ENCODE measurements at regions not wholly inside any gene's neighbourhood (a gene's known extent, or its start where the extent isn't known, plus 50 kb on each side); places are given as distances from the start of the nearest gene placed in this dataset.

DNA sequence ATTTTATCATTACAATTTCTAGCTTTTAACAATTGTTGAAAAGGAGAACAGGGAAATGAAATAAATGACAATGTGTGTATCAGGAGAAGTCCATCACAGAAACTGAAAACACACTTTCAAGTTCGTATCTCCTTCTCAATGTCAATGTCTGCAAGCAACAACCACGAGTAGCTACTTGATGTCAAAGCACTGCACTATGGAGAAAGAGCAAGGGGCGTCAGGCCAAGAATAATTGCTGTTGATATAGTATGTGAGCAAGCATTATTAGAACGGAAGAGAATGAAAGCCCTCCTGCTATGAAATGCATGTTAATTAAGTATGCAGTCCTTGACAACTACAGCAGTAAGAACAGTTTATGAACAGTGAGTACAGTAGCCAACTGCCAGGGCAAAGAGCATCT lies 1250.1 kb downstream of the ZPLD1 start:
- CTCF ChIA-PET, result interaction anchor here (0.6 kb wide), 1 partner anchor 29 kb away, joined by 3 read pairs; no protein-coding TSS in a partner anchor
- no peaks in the 10 kb centered on the region for H3K4me1 Mint-ChIP-seq
- H3K9me3 Mint-ChIP-seq, result peaks cover 3% of the 10 kb centered on the region
- no peak overlapping the region for H3K4me3 Mint-ChIP-seq
- no peaks in the 10 kb centered on the region for H3K36me3 Mint-ChIP-seq
- no peak overlapping the region for H3K27ac Mint-ChIP-seq
- no peak for DNase-seq
- H3K27me3 Mint-ChIP-seq, result no peaks in the 10 kb centered on the region

DNA sequence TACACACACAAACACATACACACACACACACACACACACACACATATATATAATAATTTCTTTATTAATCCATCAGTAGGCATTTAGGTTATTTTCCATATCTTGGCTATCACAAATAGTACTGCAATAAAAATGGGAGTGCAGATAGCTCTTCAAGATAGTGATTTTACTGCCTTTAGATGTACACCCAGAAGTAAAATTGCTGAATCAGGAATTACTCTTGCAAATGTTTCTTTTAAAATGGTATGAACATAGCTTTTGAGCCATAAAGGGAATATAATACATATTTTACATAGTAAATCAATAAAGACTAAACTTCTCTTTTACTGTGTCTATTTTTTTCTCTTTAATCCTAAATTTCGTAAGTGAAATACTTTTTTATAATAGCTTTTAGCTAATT lies 1251.1 kb downstream of the ZPLD1 start:
- CTCF ChIA-PET, result no interaction called here
- Mint-ChIP-seq H3K4me1 (no peaks in the 10 kb centered on the region), H3K27me3 (no peaks in the 10 kb centered on the region), H3K27ac (no peak overlapping the region), H3K36me3 (no peaks in the 10 kb centered on the region), H3K9me3 (peaks cover 3% of the 10 kb centered on the region), H3K4me3 (no peak overlapping the region)
- no peak for DNase-seq

DNA sequence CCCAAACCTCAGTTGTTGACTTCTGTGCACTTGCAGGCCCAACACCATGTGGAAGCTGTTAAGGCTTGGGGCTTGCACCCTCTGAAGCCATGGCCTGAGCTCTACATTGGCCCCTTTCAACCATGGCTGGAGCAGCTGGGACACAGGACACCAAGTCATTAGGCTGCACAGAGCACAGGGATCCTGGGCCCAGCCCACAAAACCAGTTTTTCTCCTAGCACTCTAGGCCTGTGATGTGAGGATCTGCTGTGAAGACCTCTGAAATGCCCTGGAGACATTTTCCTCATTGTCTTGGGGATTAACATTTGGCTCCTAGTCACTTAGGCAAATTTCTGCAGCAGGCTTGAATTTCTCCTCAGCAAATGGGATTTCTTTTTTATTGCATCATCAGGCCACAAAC lies 1255.7 kb downstream of the ZPLD1 start:
- no peaks in the 10 kb centered on the region for H3K36me3 Mint-ChIP-seq
- no peaks in the 10 kb centered on the region for H3K27me3 Mint-ChIP-seq
- CTCF ChIA-PET, result no interaction called here
- H3K27ac Mint-ChIP-seq, result no peak overlapping the region
- peaks cover 13% of the 10 kb centered on the region for H3K9me3 Mint-ChIP-seq
- H3K4me1 Mint-ChIP-seq, result no peaks in the 10 kb centered on the region
- DNase-seq, result no peak
- no peak overlapping the region for H3K4me3 Mint-ChIP-seq

DNA sequence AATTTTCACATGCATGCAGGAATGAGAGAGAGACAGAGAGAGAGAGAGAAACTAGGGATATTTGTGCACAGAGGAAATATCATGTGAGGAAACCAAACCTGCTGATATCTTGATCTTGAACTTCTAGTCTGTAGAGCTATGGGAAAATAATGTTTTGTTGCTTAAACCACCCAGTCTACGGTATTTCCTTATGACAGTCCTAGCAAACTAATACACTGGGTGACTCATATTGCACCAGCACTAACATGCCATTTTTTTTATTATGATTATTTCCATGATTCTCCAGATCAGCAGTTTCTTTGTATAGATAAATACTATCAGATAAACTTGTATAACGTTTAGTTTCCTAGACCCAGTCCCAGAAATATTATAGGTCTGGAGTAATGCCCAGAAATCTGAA lies 1259.0 kb downstream of the ZPLD1 start:
- Mint-ChIP-seq H3K36me3 (no peaks in the 10 kb centered on the region), H3K27ac (no peak overlapping the region), H3K4me3 (no peak overlapping the region), H3K9me3 (peaks cover 13% of the 10 kb centered on the region), H3K27me3 (no peaks in the 10 kb centered on the region), H3K4me1 (no peaks in the 10 kb centered on the region)
- DNase-seq, result no peak
- CTCF ChIA-PET, result no interaction called here

DNA sequence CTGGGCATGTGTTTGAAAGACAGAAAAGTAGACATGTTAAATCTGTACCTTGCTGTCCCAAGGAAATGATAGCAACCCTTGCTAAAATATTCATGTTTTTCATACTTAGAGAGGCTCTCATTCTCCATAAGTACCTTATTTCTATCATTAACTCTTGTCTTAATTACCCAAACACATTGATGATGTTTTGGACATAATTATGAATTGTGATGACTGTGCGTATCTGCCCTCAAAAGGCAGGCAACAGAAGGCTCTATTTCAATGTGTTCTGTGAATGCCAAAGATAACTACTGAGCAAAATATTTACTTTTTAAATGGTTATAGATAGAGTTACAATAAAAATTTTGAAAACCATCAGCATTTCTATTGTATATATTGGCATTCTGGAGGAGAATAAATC lies 1263.8 kb downstream of the ZPLD1 start:
- Mint-ChIP-seq H3K4me1 (no peaks in the 10 kb centered on the region), H3K9me3 (no peaks in the 10 kb centered on the region), H3K27me3 (no peaks in the 10 kb centered on the region), H3K27ac (no peak overlapping the region), H3K4me3 (no peak overlapping the region), H3K36me3 (no peaks in the 10 kb centered on the region)
- no peak for DNase-seq
- CTCF ChIA-PET, result no interaction called here

DNA sequence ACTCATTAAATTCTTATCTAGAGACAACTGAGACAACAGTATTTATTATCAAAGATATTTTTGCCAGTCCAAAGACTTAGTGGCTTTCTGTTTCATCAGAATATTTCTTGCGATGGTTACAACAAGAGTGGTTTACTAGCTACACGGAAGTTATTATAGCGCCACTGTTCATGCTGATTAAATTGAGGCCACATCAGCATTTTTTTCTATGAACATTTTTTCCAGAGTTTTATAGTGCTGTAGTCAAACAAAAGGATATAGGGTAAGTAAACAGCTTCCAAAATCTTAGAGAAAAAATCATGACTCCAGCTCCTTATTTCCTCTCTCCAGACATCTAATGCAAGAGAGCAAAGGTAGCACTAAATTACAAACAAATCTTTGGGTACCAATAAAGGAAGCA lies 1264.4 kb downstream of the ZPLD1 start:
- Mint-ChIP-seq H3K4me1 (no peaks in the 10 kb centered on the region), H3K36me3 (no peaks in the 10 kb centered on the region), H3K27me3 (no peaks in the 10 kb centered on the region), H3K27ac (no peak overlapping the region), H3K9me3 (no peaks in the 10 kb centered on the region), H3K4me3 (no peak overlapping the region)
- CTCF ChIA-PET, result interaction anchor here (0.6 kb wide), 1 partner anchor 11 kb away, joined by 3 read pairs; no protein-coding TSS in a partner anchor
- no peak for DNase-seq

DNA sequence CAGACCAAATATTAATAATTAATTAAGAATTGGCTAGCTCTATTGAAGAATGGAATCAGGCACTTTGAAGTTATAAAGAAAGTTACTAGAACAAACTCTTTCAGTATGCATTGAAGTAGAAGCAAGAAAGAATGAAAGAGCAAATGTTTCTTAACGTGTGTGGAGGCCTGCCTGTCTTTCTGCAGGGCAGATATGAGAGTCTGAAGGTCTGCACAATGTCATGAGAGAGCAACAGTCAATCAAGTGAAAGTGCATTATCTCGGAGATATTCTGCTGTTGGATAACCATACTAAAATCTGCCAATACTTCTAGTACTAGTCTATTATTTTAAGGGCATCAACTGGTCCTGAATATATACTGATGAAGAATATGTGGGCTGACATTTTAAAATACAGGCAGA lies 1270.8 kb downstream of the ZPLD1 start:
- H3K4me1 Mint-ChIP-seq, result no peaks in the 10 kb centered on the region
- H3K4me3 Mint-ChIP-seq, result no peak overlapping the region
- CTCF ChIA-PET, result no interaction called here
- no peak overlapping the region for H3K27ac Mint-ChIP-seq
- H3K9me3 Mint-ChIP-seq, result no peaks in the 10 kb centered on the region
- no peak for DNase-seq
- no peaks in the 10 kb centered on the region for H3K36me3 Mint-ChIP-seq
- H3K27me3 Mint-ChIP-seq, result no peaks in the 10 kb centered on the region

DNA sequence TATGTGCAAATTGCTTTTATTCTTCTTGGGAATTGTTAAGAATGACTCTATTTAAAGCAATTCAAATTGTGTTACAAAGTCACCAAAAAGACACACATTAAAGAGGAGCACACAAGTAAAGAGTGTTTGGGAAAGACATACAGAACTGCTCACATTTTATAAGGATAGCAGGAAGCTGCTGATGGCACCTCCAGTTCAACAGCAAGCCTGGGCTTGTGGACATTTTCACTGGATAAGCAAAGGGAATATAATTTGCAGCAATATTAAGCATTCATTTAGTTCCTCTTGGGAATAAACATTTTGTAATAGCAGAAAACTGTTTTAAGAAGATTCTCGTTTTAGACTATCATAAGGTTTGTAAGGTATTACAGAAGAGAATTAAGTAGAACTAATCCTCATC lies 1271.9 kb downstream of the ZPLD1 start:
- H3K4me3 Mint-ChIP-seq, result no peak overlapping the region
- no peaks in the 10 kb centered on the region for H3K9me3 Mint-ChIP-seq
- H3K4me1 Mint-ChIP-seq, result no peaks in the 10 kb centered on the region
- no peak overlapping the region for H3K27ac Mint-ChIP-seq
- no peaks in the 10 kb centered on the region for H3K36me3 Mint-ChIP-seq
- DNase-seq, result no peak
- H3K27me3 Mint-ChIP-seq, result no peaks in the 10 kb centered on the region
- CTCF ChIA-PET, result no interaction called here

DNA sequence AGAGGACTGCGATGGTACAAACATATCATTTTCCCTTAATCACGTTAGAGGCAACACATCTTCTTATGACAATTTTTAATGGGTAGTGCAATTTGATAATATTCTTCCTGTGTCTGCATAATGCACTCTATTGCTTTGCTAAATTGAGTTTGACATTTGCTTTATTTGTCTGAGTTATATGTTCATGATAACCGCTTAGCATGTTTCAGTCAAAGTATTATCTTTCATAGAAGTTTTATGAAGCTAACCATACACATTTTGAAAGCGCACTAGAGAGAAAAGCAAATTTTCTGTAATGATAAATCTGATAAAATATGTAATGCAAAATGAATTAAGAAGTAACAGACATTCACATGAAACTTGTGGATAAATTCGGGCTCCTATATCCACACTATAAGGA lies 1276.9 kb downstream of the ZPLD1 start:
- CTCF ChIA-PET, result no interaction called here
- no peak for DNase-seq
- Mint-ChIP-seq H3K27me3 (no peaks in the 10 kb centered on the region), H3K4me3 (no peak overlapping the region), H3K36me3 (no peaks in the 10 kb centered on the region), H3K27ac (no peak overlapping the region), H3K9me3 (no peaks in the 10 kb centered on the region), H3K4me1 (no peaks in the 10 kb centered on the region)

DNA sequence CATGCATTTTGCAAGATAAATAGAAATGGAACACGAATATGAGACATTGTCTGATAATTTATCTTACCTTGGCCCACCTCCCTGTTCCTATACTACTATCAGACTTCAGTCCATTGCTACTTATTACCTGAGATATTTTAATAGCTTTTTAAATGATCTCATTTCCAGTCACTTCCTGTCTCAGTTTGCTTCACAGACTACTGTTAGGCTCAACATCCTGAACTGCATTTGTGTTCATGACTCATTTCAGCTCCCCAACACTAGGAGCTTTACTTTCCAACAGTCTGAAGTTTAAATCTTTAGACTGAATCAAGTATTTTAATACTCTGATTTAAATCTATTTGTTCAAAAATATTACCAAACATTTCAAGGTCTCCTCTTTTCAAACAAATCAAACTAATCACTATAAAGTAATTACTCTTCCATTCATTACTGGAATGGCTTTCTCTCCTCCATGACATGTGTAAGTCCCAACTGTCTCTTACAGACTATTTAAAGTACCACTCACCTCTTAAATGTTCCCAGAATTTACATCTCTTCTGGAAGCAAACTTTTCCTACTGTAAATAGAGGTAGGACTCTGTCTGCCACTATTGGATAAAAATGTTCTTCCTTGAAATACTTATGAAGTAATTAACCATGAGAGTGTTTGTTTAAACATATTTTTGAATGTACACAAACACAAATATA lies 1277.6 kb downstream of the ZPLD1 start:
- Mint-ChIP-seq H3K27ac (no peak overlapping the region), H3K36me3 (no peaks in the 10 kb centered on the region), H3K9me3 (no peaks in the 10 kb centered on the region), H3K4me1 (no peaks in the 10 kb centered on the region), H3K27me3 (no peaks in the 10 kb centered on the region), H3K4me3 (no peak overlapping the region)
- CTCF ChIA-PET, result interaction anchor here (0.6 kb wide), 1 partner anchor 97 kb away, joined by 3 read pairs; no protein-coding TSS in a partner anchor
- DNase-seq, result no peak

DNA sequence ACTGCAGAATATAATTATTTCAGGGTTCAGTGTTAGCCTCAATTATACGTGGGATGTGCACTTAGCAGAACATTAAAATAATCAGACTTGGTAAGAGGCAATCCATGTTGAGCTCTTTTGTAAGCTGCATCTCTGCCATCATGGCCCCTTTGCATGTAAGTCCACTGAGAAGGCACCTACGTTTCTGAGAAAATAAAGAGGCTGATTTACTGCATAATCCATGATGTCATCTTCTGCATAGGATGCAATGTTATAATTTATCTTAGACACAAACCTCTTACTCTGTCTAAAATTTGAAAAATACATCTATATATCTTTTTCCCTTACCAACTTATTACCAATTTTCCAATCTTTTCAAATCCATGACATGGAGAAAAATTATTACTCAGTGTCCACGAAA lies 1294.7 kb downstream of the ZPLD1 start:
- Mint-ChIP-seq H3K27ac (no peak overlapping the region), H3K4me3 (no peak overlapping the region), H3K4me1 (no peaks in the 10 kb centered on the region), H3K36me3 (no peaks in the 10 kb centered on the region), H3K27me3 (no peaks in the 10 kb centered on the region), H3K9me3 (peaks cover 13% of the 10 kb centered on the region)
- DNase-seq, result no peak
- CTCF ChIA-PET, result no interaction called here

DNA sequence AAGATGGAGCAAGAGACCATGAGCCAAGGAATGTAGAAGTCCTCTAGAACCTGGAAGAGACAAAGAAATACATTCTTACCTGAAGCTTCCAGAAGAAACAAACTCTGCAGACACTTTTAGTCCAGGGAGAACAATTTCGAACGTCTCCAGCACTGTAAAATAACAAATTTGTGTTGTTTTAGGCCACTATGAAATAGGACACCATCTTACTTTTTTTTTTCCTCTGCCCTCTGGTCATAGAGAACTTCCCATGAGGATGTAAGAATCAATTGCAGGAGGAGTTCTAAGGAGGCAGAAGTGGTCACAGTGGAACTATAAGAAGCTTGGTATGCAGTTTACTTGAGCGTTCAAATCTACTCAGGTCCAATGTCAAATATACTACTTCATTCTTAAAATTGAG lies 1295.9 kb downstream of the ZPLD1 start:
- no peak for DNase-seq
- no peak overlapping the region for H3K27ac Mint-ChIP-seq
- no peak overlapping the region for H3K4me3 Mint-ChIP-seq
- H3K36me3 Mint-ChIP-seq, result no peaks in the 10 kb centered on the region
- peaks cover 11% of the 10 kb centered on the region for H3K9me3 Mint-ChIP-seq
- CTCF ChIA-PET, result no interaction called here
- no peaks in the 10 kb centered on the region for H3K4me1 Mint-ChIP-seq
- no peaks in the 10 kb centered on the region for H3K27me3 Mint-ChIP-seq

DNA sequence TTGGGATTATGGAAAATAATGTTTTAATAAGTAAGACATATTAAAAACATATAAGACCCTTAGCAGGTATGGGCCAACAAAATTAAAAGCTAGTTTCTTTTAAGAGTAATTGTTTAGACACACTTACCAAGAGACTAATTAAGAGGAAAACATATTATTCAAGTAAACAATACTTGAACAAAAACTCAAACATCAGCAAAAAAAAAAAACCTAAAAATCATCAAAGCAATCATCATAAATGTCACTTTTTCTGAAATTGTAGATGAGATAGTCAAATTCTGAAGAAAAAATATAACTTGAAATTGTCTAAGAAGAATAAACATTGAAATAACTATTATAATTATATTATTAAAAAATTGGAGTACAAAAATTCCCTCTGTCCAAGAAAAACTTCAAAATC lies 1318.2 kb downstream of the ZPLD1 start:
- Mint-ChIP-seq H3K9me3 (peaks cover under 1% of the 10 kb centered on the region), H3K36me3 (no peaks in the 10 kb centered on the region), H3K4me1 (no peaks in the 10 kb centered on the region), H3K27me3 (no peaks in the 10 kb centered on the region), H3K27ac (no peak overlapping the region), H3K4me3 (no peak overlapping the region)
- CTCF ChIA-PET, result no interaction called here
- no peak for DNase-seq

DNA sequence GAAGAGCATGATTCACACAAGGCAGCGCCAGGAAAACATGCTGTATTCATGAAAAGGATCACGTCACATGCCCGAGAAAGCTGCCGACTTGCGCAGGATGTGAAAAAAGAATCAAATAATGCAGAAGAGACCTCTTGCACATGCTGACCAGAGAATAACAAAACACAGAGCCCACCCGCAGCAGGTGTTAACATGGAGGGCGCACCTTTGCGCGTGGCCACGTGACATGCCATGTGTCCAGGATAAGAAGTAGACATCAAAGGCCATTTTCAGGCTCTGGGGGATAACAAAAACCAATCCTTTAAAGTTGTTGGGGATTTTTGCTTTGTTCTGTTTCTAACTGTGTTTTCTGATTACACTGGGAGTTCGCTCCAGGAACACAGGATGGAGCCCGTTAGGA lies 1332.8 kb downstream of the ZPLD1 start:
- peaks cover 2% of the 10 kb centered on the region for H3K9me3 Mint-ChIP-seq
- H3K27ac Mint-ChIP-seq, result no peak overlapping the region
- H3K4me1 Mint-ChIP-seq, result no peaks in the 10 kb centered on the region
- DNase-seq, result no peak
- no peak overlapping the region for H3K4me3 Mint-ChIP-seq
- CTCF ChIA-PET, result no interaction called here
- no peaks in the 10 kb centered on the region for H3K36me3 Mint-ChIP-seq
- H3K27me3 Mint-ChIP-seq, result no peaks in the 10 kb centered on the region

DNA sequence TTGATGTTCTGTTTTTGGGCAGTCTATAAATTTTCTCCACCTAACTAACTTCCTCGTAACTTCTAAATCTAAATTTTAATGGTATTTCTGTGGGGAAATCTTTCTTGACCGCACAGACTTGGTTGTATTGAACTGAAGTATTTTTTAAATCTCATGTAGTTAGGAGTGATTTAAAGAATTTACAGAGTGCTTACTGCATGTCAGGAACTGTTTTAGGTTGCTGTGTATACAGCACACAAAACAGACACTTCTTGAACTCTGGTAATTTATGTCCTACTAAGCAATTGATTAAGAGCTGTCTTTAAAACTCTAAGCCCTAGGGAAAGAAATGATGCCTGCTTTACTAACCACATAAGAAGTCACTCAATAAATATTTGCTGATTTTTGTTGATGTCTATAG lies 1350.2 kb downstream of the ZPLD1 start:
- no peaks in the 10 kb centered on the region for H3K4me1 Mint-ChIP-seq
- CTCF ChIA-PET, result no interaction called here
- no peaks in the 10 kb centered on the region for H3K36me3 Mint-ChIP-seq
- no peaks in the 10 kb centered on the region for H3K27me3 Mint-ChIP-seq
- no peaks in the 10 kb centered on the region for H3K9me3 Mint-ChIP-seq
- no peak overlapping the region for H3K27ac Mint-ChIP-seq
- no peak for DNase-seq
- H3K4me3 Mint-ChIP-seq, result no peak overlapping the region

DNA sequence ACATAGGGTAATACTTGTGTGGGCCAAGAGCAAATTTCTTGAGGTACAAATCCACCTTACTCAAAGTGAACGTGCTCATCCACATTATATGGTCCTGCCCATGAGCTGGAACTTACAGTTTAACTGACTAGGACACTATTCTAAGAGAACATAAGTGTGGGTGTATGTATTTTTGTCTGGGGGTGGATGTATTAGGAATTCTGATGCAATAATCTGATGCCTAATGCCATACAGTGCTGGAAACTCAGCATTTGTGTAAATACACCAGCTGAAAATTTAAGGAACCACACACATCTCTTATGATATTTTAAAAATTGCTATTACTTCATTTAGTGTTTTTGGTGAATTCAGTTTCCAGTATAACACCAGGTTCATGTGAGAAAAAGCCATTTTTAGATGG lies 1350.7 kb downstream of the ZPLD1 start:
- CTCF ChIA-PET, result no interaction called here
- Mint-ChIP-seq H3K27ac (no peak overlapping the region), H3K4me3 (no peak overlapping the region), H3K27me3 (no peaks in the 10 kb centered on the region), H3K36me3 (no peaks in the 10 kb centered on the region), H3K4me1 (no peaks in the 10 kb centered on the region), H3K9me3 (no peaks in the 10 kb centered on the region)
- no peak for DNase-seq

Data from activated naive CD4-positive, alpha-beta T cell treated with anti-CD3 and anti-CD28 coated beads, Interleukin-2, amount 10 ng/mL, durations not matched to agents 7 days and 5 days (primary cell).